22Rv1 (cell line): ENCODE measurements at regions not wholly inside any gene's neighbourhood (a gene's known extent, or its start where the extent isn't known, plus 50 kb on each side); places are given as distances from the start of the nearest gene placed in this dataset.

Experiments
- H3K27ac ChIP-seq: fragments of 450-650 bp; 2 replicates; pipeline ENCODE4 v1.5.1; 2017
- ZFX ChIP-seq: fragments of 450-650 bp; IDR thresholded peaks from 2 replicates; pipeline ENCODE4 v1.6.1; 2017; ENCODE audit warnings: antibody characterized with exemption, borderline replicate concordance
- TF ChIP-seq, protein P1 (sequence below): fragments of 450-650 bp; IDR thresholded peaks from 2 replicates; pipeline ENCODE4 v1.5.1; 2017; ENCODE audit warnings: mild to moderate bottlenecking

DNA sequence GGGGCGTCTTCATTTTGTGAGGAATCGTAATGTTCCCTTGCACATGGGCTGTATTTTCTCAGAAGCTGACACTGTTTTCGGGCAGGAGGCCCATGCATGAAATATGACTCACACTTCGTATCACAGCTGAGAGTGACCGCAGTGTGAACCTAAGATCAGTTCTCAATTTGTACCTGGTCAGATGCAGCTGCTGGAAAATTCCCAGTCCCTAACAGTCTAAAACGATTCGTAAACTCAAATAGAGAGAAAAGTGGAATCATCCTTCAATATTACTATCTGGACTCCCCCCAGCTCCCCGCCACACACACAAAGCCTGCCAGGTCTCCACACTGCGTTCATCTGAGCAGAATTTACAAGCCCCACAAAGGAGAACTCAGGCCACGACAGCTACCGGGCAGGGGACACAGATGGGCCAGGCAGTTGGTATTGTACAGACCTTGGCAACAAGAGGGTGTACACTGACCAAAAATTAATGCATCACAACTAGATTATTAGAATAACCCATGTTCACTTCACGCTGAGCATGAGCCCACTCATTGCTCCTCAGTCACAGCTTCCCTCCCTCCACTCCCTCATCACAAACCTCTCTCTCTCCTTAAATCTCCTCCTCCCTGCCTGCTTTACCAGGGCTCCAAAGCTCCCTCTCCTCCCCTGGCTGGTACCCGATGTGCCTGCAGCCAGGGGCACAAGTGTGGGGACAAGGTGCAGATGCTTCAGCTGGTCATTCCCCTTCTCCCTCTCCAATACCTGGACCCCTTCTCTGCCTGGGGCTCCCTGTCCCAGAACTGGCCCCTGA, 488.4 kb downstream of the PREX1 start:
- H3K27ac ChIP-seq = no peak overlapping the region

DNA sequence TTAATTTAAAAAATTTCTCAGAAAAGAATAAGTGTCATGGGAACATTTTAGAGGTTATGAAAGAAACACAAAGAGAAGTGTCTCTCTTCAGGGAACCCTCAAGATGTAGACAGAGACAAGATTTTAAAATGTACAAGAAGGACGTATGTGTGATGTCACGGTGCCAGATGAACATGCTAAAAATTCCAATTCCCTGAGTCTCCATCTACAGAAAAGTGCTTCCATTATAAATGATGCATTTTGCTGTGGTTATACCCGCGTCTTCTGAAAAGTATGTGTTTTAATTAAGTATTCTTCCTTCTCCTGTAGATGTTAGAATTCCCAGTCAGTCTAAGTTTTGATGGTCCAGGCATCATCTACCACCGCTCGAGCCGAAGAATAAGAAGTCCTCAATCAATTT, 489.1 kb downstream of the PREX1 start:
- H3K27ac ChIP-seq = no peak overlapping the region
- TF ChIP-seq, protein P1, sequence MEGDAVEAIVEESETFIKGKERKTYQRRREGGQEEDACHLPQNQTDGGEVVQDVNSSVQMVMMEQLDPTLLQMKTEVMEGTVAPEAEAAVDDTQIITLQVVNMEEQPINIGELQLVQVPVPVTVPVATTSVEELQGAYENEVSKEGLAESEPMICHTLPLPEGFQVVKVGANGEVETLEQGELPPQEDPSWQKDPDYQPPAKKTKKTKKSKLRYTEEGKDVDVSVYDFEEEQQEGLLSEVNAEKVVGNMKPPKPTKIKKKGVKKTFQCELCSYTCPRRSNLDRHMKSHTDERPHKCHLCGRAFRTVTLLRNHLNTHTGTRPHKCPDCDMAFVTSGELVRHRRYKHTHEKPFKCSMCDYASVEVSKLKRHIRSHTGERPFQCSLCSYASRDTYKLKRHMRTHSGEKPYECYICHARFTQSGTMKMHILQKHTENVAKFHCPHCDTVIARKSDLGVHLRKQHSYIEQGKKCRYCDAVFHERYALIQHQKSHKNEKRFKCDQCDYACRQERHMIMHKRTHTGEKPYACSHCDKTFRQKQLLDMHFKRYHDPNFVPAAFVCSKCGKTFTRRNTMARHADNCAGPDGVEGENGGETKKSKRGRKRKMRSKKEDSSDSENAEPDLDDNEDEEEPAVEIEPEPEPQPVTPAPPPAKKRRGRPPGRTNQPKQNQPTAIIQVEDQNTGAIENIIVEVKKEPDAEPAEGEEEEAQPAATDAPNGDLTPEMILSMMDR = no peak
- TF ChIP-seq ZFX = no peak

More for the DNA sequence above, 488.4 kb downstream of the PREX1 start:
- TF ChIP-seq ZFX = no peak
- TF ChIP-seq, protein P1 = no peak

DNA sequence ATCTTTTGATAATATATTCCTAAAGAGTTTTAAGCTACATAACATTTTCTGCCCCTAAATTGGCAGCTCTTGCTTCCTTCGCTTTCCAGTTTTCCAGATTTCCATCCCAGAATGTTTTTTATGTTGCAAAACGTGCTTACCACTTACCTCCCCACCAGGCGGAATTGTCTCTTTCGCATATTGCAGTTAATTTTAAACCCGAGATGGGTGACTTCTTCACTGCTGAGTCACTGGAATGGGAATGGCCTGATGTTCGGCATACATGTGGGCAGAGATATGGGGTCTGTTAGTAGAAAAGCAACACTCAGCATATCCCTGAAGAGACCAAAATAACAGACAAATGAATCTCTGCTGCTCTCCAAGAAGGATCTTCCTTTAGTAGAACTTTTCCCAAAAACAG, 491.2 kb downstream of the PREX1 start:
- H3K27ac ChIP-seq = no peak overlapping the region
- TF ChIP-seq, protein P1 = no peak
- no peak for TF ChIP-seq ZFX

DNA sequence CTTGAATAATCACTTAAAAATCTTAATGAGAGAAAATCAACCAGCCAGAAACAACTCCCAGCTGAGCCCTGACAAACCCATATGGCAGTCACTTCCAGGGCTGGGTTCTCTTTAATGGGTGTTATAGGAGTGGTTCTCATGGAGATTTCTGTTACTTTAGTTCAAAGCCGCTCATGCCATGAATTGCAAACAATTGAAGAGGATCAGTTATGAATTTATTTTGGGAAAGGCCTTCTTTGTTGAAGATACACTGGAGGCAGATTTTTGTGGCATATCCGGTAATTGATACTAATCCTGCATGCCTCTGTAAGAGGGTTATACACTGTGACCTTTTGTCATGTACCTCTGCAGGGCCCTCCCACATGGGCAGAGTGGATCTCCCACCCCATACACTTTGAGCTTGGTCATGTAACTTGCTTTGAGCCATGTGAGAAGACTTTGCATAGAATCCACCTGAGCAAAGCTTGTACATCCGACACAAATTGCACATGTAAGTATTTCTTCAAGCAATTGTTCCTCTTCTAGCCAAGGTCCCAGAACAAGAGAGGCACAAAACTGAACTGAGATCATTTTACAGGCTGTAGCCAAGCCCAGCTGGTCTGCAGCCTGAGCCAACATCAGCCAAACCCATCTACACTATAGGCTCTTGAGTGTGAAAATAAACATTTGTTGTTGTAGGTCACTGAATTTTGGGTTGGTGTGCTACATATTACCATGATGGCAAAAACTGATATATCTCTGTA, 492.3 kb downstream of the PREX1 start:
- no peak for TF ChIP-seq ZFX
- TF ChIP-seq, protein P1 = no peak
- no peak overlapping the region for H3K27ac ChIP-seq

DNA sequence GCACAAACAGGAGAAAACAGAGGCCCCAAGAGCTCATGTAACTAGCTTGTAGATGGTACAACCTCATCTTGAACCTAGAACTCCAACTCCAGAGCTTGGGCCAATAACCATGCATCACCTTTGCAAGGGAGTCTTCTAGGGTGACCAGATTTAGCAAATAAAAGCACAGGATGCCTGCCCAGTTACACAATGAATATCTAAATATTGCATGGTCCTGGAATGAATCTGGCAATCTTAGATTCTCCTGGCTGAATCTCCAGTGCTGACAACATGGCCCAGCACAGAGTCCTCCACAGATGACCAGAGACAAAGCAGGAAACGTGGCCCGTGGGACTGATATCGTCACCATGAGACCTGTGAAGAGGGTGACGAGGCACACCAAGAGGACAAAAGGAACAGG, 494.1 kb downstream of the PREX1 start:
- no peak overlapping the region for H3K27ac ChIP-seq
- TF ChIP-seq, protein P1 = no peak
- no peak for TF ChIP-seq ZFX

DNA sequence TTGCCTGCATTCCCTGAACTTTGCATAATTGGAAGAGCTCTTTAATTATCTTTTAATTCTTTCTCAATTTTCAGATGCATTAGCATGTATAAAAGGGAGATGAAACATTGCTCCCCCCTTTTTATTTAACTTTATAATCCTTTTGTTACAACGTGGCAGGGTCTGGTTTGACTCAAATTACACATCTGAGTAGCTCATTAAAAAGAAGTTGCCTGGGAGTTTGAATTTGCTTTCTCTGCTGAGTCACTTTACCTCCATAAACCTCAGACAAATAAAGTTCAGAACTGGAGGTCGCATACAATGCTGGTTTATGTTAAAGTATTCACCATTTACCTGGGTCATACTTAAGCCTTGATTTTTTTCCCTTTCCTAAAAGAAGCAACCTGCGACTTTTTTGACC, 495.2 kb downstream of the PREX1 start:
- H3K27ac ChIP-seq = no peak overlapping the region
- no peak for TF ChIP-seq ZFX
- TF ChIP-seq, protein P1 = no peak

DNA sequence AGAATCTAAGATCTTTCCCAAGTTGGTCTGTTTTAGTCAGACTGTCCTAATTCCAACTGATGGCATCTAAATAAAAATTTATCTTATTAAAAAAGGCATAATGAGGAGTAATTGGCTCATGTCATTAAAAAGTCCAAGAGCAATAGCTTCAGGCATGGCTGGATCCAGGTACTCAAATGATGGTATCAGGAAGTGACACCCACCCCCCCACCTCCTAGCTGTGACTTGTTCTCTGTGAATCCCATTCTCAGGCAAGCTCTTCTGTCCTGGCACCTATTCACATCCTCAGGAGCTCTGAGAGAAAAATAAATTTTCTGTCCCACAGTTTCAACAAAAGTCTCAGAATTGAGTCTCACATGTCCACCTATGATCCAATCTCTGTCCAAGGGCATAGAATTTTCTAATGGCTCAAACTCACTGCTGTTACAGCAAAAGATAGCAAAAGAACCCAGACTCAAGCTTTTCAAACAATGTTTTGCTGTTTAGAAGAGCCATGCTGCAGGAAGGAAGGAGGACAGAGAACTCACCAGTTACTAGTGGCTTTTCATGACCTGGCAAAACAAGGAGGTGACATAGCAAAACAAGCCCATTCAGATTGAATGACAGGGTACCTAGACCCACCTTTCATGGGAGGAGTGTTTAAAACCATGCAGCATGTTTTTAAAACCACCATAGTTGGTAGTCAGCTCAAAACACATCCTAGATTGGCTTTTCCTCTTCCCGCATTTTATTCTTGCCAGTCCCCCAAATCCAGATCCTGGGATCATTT, 496.1 kb downstream of the PREX1 start:
- TF ChIP-seq, protein P1 = no peak
- no peak for TF ChIP-seq ZFX
- no peak overlapping the region for H3K27ac ChIP-seq
